GM12878 (cell line): ENCODE measurements at regions not wholly inside any gene's neighbourhood (a gene's known extent, or its start where the extent isn't known, plus 50 kb on each side); places are given as distances from the start of the nearest gene placed in this dataset.

Experiments used
- ATAC-seq: fragments of 200-7000 bp; cut with Tn5 transposase; 3 replicates; pipeline ENCODE4 v1.9.1; 2020; ENCODE audit warnings: mild to moderate bottlenecking, moderate library complexity
- BruUV-seq: library from RNA; stranded (reverse); fragments of 400-500 nt; replicated peaks from 2 replicates; lab custom pipeline; 2021; lab: Mats Ljungman, UMichigan
- CTCF ChIA-PET: fragments of 300-600 bp; sonication (Branson Sonifier 250); formaldehyde crosslinking; extraction: SDS; loops from one replicate; lab custom pipeline; 2021; ENCODE audit warnings: inconsistent platforms; lab: Yijun Ruan, JAX
- POLR2A ChIA-PET: fragments of 350-600 bp; formaldehyde crosslinking; extraction: SDS; loops from one replicate; lab custom pipeline; 2021; ENCODE audit warnings: inconsistent platforms; lab: Charles Lee
- RAD21 ChIA-PET: fragments of 300-600 bp; sonication (Branson Sonifier 250); formaldehyde crosslinking; loops from one replicate; lab custom pipeline; 2023; ENCODE audit warnings: antibody characterized with exemption; ENCODE audit not compliant: unreplicated experiment; lab: Charles Lee
- SMC1A ChIA-PET: fragments of 300-600 bp; sonication (Branson Sonifier 250); formaldehyde crosslinking; loops from one replicate; lab custom pipeline; 2023; ENCODE audit not compliant: unreplicated experiment, uncharacterized antibody; lab: Charles Lee
- DNase-seq: peaks from one replicate; pipeline ENCODE4 v3.0.0-alpha.2; 2011; ENCODE audit warnings: low read depth, low spot score
- FAIRE-seq: peaks from 3 replicates; lab custom pipeline; 2011; peaks lifted over from hg19 to GRCh38; lab: Jason Lieb, UNC
- H2AFZ ChIP-seq: 2 replicates; pipeline ENCODE4 v1.6.0; 2011; ENCODE audit warnings: low read depth, low read length, control low read depth; ENCODE audit not compliant: control insufficient read depth
- H3K27ac ChIP-seq: 2 replicates; pipeline ENCODE4 v1.5.1; 2011; ENCODE audit warnings: control low read depth; ENCODE audit not compliant: control insufficient read depth, insufficient read depth
- H3K27me3 ChIP-seq, 2 experiments: replicated peaks in 1 of 2; 2 replicates each; pipeline versions ENCODE4 v1.6.0 to v1.6.1; 2011; ENCODE audit warnings: low read length in 1 of 2; ENCODE audit not compliant: control insufficient read depth in 2 of 2, insufficient read depth in 2 of 2
- H3K36me3 ChIP-seq, 2 experiments: 2 replicates each; pipeline ENCODE4 v1.5.1; 2011; ENCODE audit warnings: low read length in 1 of 2; ENCODE audit not compliant: control insufficient read depth in 2 of 2, insufficient read depth in 2 of 2
- H3K4me1 ChIP-seq: 2 replicates; pipeline ENCODE4 v1.6.1; 2011; ENCODE audit warnings: mild to moderate bottlenecking, low read length, moderate library complexity, mixed read lengths; ENCODE audit not compliant: control insufficient read depth, insufficient read depth
- H3K4me2 ChIP-seq: 2 replicates; pipeline ENCODE4 v1.6.0; 2011; ENCODE audit warnings: control low read depth; ENCODE audit not compliant: control insufficient read depth, insufficient read depth
- H3K4me3 ChIP-seq: fragments of 200-600 bp; sonication (generic); 2 replicates; pipeline ENCODE4 v1.5.1; 2016
- H3K79me2 ChIP-seq: 2 replicates; pipeline ENCODE4 v1.6.0; 2011; ENCODE audit warnings: low read length; ENCODE audit not compliant: control insufficient read depth, insufficient read depth
- H3K9ac ChIP-seq: 2 replicates; pipeline ENCODE4 v1.8.0; 2011; ENCODE audit warnings: low read length, control low read depth, mixed read lengths; ENCODE audit not compliant: control insufficient read depth, insufficient read depth
- H3K9me3 ChIP-seq: replicated peaks from 3 replicates; pipeline ENCODE4 v1.5.1; 2011; ENCODE audit warnings: mild to moderate bottlenecking, low read length; ENCODE audit not compliant: control insufficient read depth, insufficient read depth
- H4K20me1 ChIP-seq: 2 replicates; pipeline ENCODE4 v1.6.0; 2011; ENCODE audit not compliant: control insufficient read depth, insufficient read depth
- ATF7 ChIP-seq: fragments of 450-650 bp; IDR thresholded peaks from 2 replicates; pipeline ENCODE4 v1.6.1; 2016; ENCODE audit warnings: low read depth, mild to moderate bottlenecking
- HDGF ChIP-seq: fragments of 450-650 bp; IDR thresholded peaks from 2 replicates; pipeline ENCODE4 v1.6.1; 2016; ENCODE audit warnings: antibody characterized with exemption
- NR2C1 ChIP-seq: fragments of 450-650 bp; IDR thresholded peaks from 2 replicates; pipeline ENCODE4 v1.6.1; 2017; ENCODE audit warnings: antibody characterized with exemption, mild to moderate bottlenecking, moderate library complexity
- WGBS: methylation state at CpG from one replicate; pipeline ENCODE4 v1.1.6; 2016; ENCODE audit warnings: low lambda C conversion rate; ENCODE audit not compliant: insufficient replicate concordance, insufficient coverage; ENCODE audit errors: missing lambda C conversion rate; 5-methylcytosine and 5-hydroxymethylcytosine counted together
- in situ Hi-C: fragments of 300-500 bp; cut with MboI; formaldehyde crosslinking; loops from 9 replicates; pipeline ENCODE4 v1.14.3; 2018; ENCODE audit warnings: mixed read lengths
- intact Hi-C: fragments of 100-400 bp; cut with micrococcal nuclease; formaldehyde crosslinking; loops from one replicate; pipeline ENCODE4 v1.14.2; 2022; ENCODE audit not compliant: unreplicated experiment
- TF ChIP-seq, protein P1 (sequence below): IDR thresholded peaks from 2 replicates; pipeline ENCODE4 v1.6.1; 2012; ENCODE audit warnings: low read length, inconsistent platforms
- TF ChIP-seq, protein P2 (sequence below): fragments of 450-650 bp; formaldehyde crosslinking; IDR thresholded peaks from 2 replicates; pipeline ENCODE4 v1.5.0; 2022; ENCODE audit warnings: mild to moderate bottlenecking, missing genetic modification characterization

- SMC1A ChIA-PET, result no interaction called here
Observed at GRCh38 chr10:29370097-29371092, 81.5 kb downstream of the LYZL1 start.

DNA sequence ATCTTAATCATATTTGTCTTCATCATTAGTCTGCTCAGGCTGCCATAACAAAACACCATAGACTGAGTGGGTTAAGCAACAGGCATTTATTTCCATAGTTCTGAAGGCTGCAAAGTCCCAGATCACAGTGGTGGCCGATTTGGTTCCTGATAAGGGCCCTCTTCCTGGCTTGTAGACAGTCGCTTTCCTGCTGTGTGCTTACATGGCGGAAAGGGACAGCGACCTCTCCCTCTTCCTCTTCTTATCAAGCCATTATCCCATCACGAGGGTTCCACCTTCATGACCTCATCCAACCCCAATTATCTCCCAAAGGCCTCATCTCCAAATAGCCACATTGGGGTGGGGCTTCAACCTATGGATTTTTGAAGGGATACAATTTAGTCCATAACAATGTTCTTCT is 84.0 kb downstream of the LYZL1 start:
- TF ChIP-seq, protein P1, sequence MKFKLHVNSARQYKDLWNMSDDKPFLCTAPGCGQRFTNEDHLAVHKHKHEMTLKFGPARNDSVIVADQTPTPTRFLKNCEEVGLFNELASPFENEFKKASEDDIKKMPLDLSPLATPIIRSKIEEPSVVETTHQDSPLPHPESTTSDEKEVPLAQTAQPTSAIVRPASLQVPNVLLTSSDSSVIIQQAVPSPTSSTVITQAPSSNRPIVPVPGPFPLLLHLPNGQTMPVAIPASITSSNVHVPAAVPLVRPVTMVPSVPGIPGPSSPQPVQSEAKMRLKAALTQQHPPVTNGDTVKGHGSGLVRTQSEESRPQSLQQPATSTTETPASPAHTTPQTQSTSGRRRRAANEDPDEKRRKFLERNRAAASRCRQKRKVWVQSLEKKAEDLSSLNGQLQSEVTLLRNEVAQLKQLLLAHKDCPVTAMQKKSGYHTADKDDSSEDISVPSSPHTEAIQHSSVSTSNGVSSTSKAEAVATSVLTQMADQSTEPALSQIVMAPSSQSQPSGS, result no peak
- TF ChIP-seq, protein P2, sequence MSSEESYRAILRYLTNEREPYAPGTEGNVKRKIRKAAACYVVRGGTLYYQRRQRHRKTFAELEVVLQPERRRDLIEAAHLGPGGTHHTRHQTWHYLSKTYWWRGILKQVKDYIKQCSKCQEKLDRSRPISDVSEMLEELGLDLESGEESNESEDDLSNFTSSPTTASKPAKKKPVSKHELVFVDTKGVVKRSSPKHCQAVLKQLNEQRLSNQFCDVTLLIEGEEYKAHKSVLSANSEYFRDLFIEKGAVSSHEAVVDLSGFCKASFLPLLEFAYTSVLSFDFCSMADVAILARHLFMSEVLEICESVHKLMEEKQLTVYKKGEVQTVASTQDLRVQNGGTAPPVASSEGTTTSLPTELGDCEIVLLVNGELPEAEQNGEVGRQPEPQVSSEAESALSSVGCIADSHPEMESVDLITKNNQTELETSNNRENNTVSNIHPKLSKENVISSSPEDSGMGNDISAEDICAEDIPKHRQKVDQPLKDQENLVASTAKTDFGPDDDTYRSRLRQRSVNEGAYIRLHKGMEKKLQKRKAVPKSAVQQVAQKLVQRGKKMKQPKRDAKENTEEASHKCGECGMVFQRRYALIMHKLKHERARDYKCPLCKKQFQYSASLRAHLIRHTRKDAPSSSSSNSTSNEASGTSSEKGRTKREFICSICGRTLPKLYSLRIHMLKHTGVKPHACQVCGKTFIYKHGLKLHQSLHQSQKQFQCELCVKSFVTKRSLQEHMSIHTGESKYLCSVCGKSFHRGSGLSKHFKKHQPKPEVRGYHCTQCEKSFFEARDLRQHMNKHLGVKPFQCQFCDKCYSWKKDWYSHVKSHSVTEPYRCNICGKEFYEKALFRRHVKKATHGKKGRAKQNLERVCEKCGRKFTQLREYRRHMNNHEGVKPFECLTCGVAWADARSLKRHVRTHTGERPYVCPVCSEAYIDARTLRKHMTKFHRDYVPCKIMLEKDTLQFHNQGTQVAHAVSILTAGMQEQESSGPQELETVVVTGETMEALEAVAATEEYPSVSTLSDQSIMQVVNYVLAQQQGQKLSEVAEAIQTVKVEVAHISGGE (CRISPR knock-in tag), result no peak
- TF ChIP-seq ATF7, result no peak
- TF ChIP-seq HDGF, result no peak

More at GRCh38 chr10:29370097-29371092, 81.5 kb downstream of the LYZL1 start:
- Histone ChIP-seq H3K9ac (no peak overlapping the region), H3K4me2 (no peak overlapping the region), H4K20me1 (no peaks in the 10 kb centered on the region), H3K4me3 (no peak overlapping the region), H2AFZ (no peak overlapping the region), H3K27me3 (no peaks in the 10 kb centered on the region), H3K4me1 (no peaks in the 10 kb centered on the region), H3K9me3 (no peaks in the 10 kb centered on the region), H3K27ac (no peak overlapping the region)
- in situ Hi-C loops (no loop called here), intact Hi-C loops (no loop called here)
- FAIRE-seq, result no peak
- POLR2A ChIA-PET, result no interaction called here
- CTCF ChIA-PET, result interaction anchor here (1.2 kb wide), 1 partner anchor 16 kb away, joined by 6 read pairs; no protein-coding TSS in a partner anchor
- no peak for TF ChIP-seq NR2C1
- TF ChIP-seq, all 136 proteins: peak for 0
- RAD21 ChIA-PET, result no interaction called here
- Histone ChIP-seq H3K36me3 (no peaks in the 10 kb centered on the region), H3K79me2 (no peaks in the 10 kb centered on the region)
- 55% methylated on average over 17 of the region's 17 CpGs for WGBS
- DNase-seq (no peak), ATAC-seq (no peak)
- BruUV-seq, result no TSS peak

More for the DNA sequence above, 84.0 kb downstream of the LYZL1 start:
- H3K4me2 ChIP-seq, result no peak overlapping the region
- no peak overlapping the region for H2AFZ ChIP-seq
- no TSS peak for BruUV-seq
- no peaks in the 10 kb centered on the region for H3K27me3 ChIP-seq
- WGBS, result 42% methylated on average over 5 of the region's 5 CpGs
- H3K36me3 ChIP-seq, result no peaks in the 10 kb centered on the region
- ChIA-PET RAD21 (no interaction called here), CTCF (no interaction called here), POLR2A (no interaction called here), SMC1A (no interaction called here)
- no peak overlapping the region for H3K27ac ChIP-seq
- H4K20me1 ChIP-seq, result no peaks in the 10 kb centered on the region
- intact Hi-C loops (no loop called here), in situ Hi-C loops (no loop called here)
- H3K4me3 ChIP-seq, result no peak overlapping the region
- ATAC-seq (no peak), FAIRE-seq (no peak), DNase-seq (no peak)
- H3K9ac ChIP-seq, result no peak overlapping the region
- H3K9me3 ChIP-seq, result no peaks in the 10 kb centered on the region
- H3K79me2 ChIP-seq, result no peaks in the 10 kb centered on the region
- no peaks in the 10 kb centered on the region for H3K4me1 ChIP-seq
